T-helper 1 cell (primary cell): ENCODE measurements at regions not wholly inside any gene's neighbourhood (a gene's known extent, or its start where the extent isn't known, plus 50 kb on each side); places are given as distances from the start of the nearest gene placed in this dataset.
"Not testable (repeated sequence)": the region's sequence is repeated elsewhere in the genome, so short reads cannot be mapped to it uniquely, and the experiment has no call there.

Experiments used
- DNase-seq, 5 donors: peaks; one replicate each; pipeline ENCODE4 v3.0.0-alpha.2; 2012 to 2020

DNA sequence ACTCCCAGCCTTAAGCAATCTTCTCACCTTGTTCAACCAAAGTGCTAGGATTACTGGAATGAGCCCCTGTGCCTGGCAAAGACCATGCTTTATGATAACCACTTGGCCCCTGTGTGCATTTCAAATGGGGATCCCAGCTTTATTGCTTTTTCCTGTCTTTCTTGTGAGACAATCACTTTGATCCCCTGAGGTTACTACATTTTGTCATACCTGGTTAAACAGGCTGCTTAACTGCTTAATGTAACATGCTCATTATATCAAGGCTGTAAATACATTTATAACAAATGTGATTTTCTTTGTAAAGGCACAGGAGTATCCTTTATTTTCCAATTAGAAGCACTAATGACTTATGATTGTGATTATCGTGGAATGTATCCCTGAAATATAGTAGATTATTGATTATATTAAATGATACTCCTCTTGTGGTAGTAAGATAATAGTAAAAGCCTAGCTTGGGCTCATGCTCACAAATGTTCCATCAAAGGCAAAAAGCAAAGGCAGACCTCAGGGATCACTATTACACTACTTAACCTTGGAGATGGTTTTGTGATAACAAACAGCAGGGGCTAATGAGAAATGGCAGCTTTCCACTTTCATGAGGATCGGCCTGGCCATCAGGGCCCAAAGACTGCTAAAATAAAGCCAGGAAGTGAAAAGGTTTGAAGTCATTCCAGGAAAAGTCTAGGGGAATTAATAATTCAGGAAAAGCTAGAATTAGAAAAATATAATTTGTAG is 290.8 kb upstream of the MDGA2 start:
- no peak for DNase-seq

DNA sequence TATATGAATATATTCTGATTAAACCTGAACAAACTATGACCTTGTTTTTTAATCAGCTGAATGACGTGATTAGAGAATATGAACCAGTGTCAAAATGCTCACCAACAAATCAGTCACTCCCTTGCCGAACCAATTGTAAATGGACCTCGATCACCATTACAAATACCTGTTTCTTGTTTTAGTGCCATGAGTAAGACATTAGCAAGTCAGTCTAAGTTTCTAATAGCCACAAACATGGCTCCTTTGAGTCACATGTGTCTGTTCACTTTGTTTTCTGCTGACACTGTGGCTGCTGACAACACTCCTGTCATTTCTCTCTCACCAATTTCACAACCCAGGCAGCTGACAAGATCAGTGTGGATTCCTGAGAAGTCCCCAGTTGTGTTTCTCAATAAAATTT is 286.2 kb upstream of the MDGA2 start:
- DNase-seq: no peak

DNA sequence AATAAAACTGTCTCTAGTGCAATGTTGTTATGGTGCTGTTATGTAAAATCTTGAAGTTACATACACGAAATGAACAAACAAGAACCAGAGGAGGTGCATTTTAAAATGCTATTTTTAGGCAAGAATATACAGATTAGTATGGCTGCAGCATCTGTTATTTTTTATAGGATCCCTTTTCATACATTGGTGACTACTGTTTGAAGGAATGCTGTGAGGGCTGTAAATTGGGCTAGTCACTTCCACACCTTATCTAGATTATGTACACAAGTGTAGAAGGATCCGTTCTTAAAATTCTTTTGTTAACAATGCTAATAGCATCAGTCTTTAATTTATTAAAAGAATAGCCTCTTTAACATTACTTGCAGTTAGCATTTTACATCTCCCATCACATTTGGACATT is 284.3 kb upstream of the MDGA2 start:
- no peak for DNase-seq

DNA sequence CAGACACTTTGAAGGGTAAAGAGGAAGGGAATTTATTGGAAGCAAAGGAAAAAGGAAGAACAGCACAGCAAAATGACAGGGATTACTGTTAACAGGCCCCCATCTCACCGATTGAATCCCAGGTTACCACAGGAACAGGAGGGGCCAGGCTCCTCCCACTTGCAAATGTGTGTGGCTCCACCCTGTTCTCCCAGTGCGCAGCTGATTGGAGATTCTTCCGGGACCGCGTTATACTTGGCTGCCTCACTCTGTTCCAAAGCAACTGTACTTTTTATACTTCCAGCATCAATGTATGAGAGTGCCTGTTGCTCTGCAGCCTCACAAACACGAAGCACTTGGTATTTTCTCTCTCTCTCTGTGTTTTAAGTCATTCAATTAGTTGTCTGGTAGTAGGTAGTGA is 273.6 kb upstream of the MDGA2 start:
- no peak for DNase-seq

DNA sequence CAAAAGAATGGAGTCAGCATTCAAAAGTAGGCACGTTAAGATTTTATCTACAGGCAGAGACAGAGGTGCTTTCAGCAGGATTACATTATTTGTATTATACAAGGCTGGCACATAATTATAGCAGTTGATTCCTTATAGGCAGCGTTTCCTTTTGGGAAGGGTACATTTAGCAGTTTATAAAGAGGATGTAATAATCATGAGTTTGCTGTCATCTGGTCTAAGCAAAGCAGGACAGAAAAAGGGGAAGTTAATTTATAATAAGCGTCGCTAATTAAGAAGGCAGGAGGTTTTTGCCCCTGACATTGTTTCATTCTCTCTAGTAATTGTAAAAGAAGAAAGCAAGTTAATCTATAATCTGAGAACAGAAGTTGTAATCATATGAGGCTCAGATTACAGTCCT is 259.9 kb upstream of the MDGA2 start:
- no peak for DNase-seq

DNA sequence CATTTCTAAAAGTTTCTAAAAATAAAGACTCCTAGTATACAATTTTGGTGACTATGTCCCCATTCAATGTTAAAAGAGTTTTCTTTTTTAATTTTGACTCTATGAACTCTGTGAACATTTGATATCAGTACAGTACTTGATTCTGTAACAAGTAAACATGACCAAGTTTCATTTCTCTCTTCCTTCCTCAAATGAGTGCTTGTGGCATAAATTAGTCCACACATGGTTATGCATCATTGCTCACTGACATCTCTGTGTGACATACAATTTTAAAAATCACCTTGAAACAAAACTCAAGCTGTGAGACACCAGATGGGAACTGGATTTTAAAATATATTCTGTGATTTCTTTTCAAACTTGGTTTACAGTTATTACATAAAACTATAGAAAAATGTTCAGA is 253.9 kb upstream of the MDGA2 start:
- DNase-seq: no peak

DNA sequence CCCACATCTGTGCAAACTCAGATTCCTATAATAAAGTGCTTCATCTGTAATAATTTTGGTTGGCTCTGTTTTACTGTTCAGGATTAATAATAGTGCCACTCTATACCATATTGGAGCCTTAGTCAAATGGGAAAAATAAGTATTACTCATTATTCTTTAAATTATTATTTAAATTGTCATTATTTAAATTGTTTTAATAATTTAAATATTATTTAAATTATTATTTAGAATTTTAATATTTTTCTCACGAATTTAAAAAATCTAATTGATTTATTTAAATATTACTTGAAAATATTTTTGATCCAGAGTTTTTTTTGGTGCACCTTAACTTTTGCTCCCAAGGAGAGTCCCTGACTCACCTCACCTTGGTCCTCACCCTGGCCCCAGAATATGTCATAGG is 245.7 kb upstream of the MDGA2 start:
- no peak for DNase-seq

DNA sequence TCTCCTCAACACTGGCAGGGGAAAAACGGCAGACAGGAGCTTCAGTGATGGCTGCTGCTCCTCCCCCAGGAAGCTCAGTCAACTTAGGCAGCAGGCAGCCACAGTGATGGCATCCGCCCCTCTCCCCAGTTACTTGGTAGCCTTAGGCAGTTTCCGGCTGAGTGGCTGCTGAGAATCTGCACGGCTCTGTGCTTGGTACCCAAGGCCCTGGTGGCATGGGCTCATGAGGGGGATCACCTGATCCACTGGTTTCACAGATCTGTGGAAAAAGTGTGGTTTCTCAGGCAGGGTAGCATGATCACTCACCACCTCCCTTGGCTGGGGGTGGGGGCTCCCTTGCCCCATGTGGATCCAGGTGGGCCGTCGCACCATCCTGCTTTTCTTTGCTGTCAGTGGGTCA is 244.6 kb upstream of the MDGA2 start:
- no peak for DNase-seq

DNA sequence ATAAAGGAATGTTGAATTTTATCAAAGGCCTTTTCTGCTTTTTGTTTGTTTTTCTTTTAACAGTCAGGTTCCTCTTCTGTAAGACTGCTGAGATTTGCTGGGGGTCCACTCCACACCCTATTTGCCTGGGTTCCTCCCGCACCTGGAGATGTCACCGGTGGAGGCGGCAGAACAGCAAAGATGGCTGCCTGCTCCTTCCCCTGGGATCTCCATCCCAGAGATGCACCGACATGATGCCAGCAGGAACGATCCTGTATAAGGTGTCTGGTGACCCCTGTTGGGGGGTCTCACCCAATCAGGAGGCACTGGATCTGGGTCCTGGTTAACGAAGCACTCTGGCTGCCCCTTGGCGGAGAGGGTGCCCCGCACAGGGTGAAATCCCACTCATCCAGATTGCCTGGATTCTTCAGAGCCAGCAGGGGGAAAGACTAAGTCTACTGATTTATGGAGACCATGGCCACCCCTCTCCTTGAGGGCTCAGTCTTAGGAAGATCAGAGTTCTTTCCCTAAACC is 244.0 kb upstream of the MDGA2 start:
- no peak for DNase-seq

DNA sequence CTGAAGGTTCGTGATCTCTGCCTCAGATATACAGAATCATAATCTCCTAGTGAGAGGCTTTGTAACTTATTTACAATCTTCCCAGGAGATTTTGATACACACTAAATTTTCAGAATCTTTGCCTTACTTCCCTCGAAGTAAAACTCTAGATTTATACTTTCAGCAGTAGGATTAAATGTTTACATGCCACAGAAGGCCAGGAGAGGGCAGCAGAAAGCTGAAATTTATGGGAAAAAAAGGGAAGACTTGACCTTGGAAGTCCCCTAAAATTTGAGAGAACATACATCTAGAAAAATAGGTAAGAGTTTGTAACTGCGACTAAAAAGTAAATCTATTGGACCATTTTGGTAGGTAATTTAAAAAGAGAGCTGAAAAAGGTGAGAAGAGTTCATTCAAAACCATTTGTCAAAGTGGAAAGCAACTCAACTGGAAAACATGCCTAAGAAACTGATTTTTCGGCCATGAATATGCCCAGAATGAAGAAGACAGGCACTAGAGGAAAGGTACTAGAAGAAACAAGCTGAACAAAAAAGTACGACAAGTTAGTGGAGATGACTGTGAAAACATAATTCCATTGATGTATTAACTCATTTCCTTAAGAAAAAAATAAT is 242.0 kb upstream of the MDGA2 start:
- no peak for DNase-seq

DNA sequence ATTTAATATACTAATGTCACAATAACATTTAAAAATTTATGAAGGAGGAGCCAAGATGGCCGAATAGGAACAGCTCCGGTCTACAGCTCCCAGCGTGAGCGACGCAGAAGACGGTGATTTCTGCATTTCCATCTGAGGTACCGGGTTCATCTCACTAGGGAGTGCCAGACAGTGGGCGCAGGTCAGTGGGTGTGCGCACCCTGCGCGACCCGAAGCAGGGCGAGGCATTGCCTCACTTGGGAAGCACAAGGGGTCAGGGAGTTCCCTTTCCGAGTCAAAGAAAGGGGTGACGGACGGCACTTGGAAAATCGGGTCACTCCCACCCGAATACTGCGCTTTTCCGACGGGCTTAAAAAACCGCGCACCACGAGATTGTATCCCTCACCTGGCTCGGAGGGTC is 225.7 kb upstream of the MDGA2 start:
- DNase-seq: not testable (repeated sequence)

DNA sequence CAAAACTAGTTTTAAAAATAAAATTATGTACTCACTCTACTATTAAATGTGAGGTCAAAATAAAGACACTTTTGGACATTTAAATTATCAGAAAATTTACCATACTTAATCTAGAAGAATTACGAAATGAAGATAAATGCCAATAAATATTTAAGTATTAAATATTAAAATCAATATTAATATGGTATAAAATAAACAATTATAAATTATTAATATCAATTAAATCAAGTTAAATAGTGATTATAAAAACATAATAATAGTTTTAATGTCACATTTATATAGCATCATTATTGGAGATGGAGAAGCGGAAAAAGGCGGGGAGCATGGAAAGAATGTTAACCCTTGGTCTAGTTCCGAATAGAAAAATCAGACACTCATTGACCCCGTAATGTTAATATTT is 224.3 kb upstream of the MDGA2 start:
- no peak for DNase-seq

DNA sequence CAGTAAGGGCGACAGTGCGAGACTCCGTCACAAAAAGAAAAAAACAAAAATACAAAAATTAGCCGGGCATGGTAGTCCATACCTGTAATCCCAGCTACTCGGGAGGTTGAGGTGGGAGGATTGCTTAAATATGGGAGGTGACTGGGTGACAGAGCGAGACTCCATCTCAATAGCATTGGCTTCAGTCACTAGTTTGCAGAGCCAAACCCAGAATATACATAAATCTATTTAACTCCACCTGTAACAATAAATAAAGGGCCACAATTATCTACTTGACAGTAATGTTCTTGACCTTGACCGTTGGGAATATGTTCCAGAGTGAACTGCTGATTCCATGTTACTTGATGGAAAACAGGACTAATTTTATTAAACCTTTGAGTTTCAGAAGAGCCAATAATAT is 198.9 kb upstream of the MDGA2 start:
- no peak for DNase-seq

DNA sequence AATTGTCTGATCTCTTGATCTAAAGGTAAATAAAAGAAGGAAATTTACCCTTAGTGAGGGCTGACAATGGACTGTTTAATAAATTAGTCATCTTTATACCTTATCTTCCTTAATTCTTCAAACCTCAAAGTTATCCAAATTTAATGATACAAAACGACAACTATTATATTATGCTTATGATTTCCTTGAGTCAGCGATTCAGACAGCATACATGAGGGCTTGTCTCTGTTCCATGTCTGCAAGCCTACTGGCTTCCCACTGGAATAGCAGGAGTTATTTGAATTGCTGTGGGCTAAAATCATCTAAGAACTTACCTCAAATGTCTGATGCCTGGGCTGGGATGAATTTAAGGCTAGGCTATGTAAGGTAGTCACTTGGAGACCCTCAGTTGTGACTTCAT is 197.2 kb upstream of the MDGA2 start:
- no peak for DNase-seq

DNA sequence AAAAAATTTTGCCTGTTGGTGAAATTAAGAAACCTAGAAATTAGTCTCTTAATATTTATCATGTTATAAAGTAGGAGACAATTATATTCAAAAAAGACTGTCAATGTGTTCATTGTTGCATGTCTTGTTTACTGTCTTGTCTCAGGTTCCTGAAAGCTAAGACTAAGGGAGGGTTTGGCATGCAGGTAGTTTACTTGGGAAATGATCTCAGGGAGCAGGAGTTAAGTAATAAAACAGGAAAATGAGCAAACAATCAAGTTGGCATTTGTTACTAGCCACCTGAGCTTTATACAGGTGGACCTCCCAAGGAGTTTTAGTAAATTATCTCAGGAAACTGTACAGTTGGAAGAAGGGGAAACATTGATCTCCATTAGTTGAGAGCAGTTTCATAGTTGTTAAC is 188.0 kb upstream of the MDGA2 start:
- DNase-seq: no peak

DNA sequence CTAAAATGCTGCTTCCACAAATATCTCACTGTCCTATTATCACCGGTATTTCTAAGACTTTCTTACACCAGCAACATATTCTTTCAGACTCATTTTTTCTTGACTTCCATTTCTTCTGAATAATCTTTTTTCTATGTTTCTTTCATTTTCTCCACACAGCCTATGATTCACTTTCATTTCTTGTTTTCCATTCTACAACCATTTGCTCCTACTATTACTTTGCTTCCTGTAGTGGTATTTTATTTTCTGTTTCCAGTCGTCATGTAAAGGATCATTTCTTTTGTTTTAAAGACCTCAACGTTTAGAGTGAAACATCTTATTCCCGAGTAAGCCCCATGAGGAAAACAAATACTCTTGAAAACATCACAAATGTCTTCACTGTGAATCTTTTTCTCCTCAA is 182.2 kb upstream of the MDGA2 start:
- DNase-seq: no peak

DNA sequence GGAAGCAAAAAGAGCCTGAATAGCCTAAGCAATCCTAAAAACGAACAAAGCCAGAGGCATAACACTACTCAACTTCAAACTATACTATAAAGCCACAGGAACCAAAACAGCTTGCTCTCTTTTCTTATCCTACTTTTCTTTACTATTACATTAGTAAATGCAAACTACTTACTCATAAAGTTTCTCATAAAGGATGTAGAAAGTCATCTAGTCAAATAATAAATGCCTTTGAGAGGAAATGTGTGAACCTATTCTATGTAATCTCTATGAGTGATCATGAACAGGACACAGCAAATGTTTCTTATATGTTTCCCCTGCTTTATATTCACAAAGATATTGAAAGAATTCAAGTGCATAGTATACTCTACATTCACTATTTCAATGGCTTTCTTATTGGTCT is 176.9 kb upstream of the MDGA2 start:
- DNase-seq: no peak

DNA sequence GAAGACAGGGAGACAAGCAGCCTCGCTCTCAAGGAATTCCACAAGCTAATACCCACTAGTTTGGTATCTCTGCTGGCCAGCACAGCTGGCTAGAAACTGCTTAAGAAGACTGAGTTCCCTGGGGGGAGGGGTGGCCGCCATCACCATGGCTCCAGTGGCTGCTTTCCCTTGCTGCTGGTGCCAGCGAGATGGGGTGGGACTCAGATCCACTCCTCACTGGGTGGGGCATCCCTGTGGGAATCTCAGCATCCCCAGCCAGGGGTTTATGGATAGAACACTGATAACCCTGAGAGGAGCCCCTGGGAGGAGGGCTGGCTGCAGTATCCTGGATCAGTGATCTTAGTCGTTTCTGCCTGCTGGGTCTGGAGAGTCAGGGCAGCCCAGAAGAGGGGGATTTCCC is 170.6 kb upstream of the MDGA2 start:
- DNase-seq: no peak

DNA sequence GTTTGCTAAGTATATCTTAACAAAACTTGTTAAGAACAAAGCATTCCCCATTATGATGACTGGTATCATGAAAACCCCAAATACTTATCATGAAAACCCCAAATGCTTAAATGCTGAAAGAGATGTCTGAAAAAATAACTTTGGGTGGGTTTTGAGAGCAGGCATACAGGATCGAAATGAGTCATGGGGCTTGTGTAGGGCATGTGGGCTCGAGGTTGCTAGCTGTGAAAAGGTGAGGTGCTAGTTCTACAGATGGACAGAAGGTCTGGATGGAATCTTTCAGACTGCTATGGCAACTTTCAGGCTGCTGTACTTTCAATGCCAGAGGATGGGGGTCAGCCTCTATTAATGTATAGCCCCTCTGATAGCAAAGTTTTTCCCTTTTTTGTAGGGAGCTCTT is 167.8 kb upstream of the MDGA2 start:
- DNase-seq: no peak

DNA sequence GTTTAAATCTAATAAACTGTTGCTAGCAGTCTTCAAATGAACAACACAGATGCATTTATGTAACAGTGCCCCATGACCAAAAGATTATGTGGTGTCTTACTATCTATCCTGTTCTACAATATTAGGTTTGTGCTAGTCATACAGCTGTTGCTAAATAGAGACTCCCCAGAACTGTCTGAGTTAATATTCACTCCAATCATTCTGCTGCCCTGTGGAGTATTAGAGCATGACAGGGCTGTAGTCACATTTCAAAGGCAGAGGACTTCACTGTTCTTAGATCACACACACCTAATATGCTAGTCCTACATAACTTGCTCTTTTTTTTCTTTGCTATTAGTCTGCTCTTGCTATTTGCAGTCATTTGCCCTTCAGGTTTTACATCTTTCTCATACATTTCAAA is 157.6 kb upstream of the MDGA2 start:
- DNase-seq: no peak

DNA sequence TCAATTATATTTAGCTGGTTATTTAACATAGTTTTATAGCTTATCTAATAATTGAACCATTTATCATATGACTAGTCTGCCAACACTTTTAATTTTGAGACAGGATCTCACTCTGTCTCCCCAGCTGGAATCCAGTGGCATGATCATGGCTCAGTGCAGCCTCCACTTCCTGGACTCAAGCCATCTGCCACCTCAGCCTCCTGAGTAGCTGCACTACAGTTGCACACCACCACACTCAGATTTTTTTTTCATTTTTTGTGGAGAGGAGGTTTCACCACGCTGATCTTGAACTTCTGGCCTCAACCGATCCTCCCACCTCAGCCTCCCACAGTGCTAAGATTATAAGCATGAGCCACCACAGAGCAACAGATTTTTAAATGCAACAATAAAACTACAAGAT is 151.4 kb upstream of the MDGA2 start:
- no peak for DNase-seq

DNA sequence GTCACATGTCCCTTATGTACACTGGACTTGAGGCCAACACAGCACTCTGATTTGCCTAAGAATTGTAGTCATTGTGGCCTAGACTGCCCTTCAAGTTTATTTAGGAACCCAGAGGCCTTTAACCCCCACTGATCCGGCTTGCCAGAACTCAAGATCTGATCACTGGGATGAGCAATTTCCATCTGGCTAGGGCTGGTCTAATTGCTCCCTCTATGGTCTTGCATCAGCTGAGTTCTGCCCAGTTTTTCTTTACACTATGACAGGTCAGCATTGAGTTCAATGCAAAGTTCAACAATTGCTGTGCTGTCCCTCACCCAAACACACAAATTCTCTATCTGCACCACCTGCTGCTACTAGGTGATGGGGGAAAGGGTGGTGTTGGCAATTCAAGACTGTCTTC is 146.9 kb upstream of the MDGA2 start:
- no peak for DNase-seq

DNA sequence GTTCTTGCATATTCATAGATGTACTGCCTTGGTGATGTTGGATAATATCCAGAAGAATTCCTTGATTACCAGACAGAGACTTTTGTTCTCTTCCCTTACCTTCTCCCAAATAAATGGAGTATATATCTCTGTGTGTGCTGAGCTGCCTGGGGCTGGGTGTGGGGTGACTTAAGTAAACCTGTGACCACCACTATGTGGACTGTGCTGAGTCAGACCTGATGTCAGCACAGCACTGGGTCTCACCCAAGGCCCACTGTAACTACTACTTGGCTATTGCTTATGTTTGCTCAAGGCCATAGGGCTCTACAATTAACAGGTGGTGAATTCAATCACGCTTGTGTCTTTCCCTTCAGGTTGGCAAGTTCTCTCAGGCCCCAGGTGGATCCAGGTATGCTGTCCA is 145.7 kb upstream of the MDGA2 start:
- DNase-seq: no peak

DNA sequence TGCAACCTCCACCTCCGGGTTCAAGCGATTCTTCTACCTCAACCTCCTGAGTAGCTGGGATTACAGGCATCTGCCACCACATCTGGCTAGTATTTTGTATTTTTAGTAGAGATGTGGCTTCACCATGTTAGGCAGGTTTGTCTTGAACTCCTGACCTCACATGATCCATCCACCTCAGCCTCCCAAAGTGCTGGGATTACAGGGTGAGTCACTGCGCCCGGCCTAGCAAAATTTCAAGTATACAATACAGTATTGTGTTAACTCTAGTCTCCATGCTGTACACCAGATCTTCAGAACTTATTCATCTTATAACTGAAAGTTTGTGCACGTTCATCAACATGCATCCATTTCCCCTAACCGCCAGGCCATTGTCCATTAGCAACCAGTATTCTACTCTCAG is 115.1 kb upstream of the MDGA2 start:
- no peak for DNase-seq

DNA sequence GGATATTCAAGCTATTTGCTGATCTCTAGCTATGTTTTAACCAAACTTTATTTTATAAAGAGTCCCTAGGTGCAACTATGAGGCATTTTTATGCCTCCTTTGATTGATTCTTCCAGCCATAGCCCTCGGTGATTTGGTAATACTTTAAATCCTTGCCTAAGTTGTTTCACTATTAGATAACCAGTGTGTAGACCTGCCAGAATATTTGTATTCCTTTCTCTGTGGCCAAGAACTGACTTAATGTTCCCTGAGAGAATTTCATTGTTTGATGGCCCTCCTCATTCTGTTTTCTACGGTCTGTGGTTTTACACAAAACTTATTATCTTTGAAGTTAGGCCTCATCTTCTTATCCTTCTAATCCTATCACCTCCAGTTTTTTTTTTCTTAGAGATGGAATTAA is 109.7 kb upstream of the MDGA2 start:
- no peak for DNase-seq
